Aorta (tissue), 5 donors: ENCODE measurements at regions not wholly inside any gene's neighbourhood (a gene's known extent, or its start where the extent isn't known, plus 50 kb on each side); places are given as distances from the start of the nearest gene placed in this dataset.

Experiments
- ATAC-seq: fragments of 200-7000 bp; cut with Tn5 transposase; one replicate; pipeline ENCODE4 v1.9.1; 2022; ENCODE audit warnings: moderate library complexity; ENCODE audit not compliant: low FRiP score
- DNase-seq, 2 donors: peaks; one replicate each; pipeline ENCODE4 v3.0.0-alpha.2; 2020
- H3K27ac ChIP-seq, 2 donors: one replicate each; pipeline ENCODE4 v1.5.1; 2013; ENCODE audit warnings: low read length in 2 of 2, mild to moderate bottlenecking in 2 of 2, moderate library complexity in 2 of 2, control low read depth in 1 of 2, inconsistent platforms in 1 of 2, low read depth in 1 of 2
- H3K27me3 ChIP-seq, 2 donors: one replicate each; pipeline ENCODE4 v1.6.1; 2013; ENCODE audit warnings: control low read depth in 1 of 2, low read length in 1 of 2, mild to moderate bottlenecking in 1 of 2, moderate library complexity in 1 of 2; ENCODE audit not compliant: insufficient read depth in 2 of 2, control insufficient read depth in 1 of 2
- H3K36me3 ChIP-seq, 2 donors: one replicate each; pipeline ENCODE4 v1.6.1; 2013; ENCODE audit warnings: control low read depth in 1 of 2, low read length in 1 of 2, mild to moderate bottlenecking in 1 of 2; ENCODE audit not compliant: insufficient read depth in 2 of 2, control insufficient read depth in 1 of 2
- H3K4me1 ChIP-seq, 2 donors: one replicate each; pipeline ENCODE4 v1.6.1; 2013; ENCODE audit warnings: low read length in 2 of 2, control low read depth in 1 of 2, mild to moderate bottlenecking in 1 of 2, moderate library complexity in 1 of 2; ENCODE audit not compliant: insufficient read depth in 2 of 2, control insufficient read depth in 1 of 2
- H3K4me3 ChIP-seq, 2 donors: one replicate each; pipeline ENCODE4 v1.5.1; 2013; ENCODE audit warnings: low read length in 2 of 2, control low read depth in 1 of 2, mild to moderate bottlenecking in 1 of 2
- H3K9me3 ChIP-seq: one replicate; pipeline ENCODE4 v1.6.1; 2013; ENCODE audit warnings: mild to moderate bottlenecking, low read length; ENCODE audit not compliant: control insufficient read depth
- WGBS, 2 donors: extraction: QIAGEN DNeasy Blood & Tissue Kit; methylation state at CpG; one replicate each; pipeline ENCODE4 v1.1.7; 2013; 5-methylcytosine and 5-hydroxymethylcytosine counted together
- intact Hi-C, 2 donors: fragments of 100-400 bp; cut with DNase I; formaldehyde crosslinking; loops; one replicate each; pipeline versions ENCODE4 v1.14.2 to v1.15.0; 2022
- donor health status: healthy with polysubstance abuse.
- donor health status: Bipolar disorder and iron deficiency.
- donor health status: DM: no; HTN: no; CAD: no.
- donor health status: DM: no; HTN: no; CAD: no.
- donor health status: DM: yes; HTN: yes; CAD: no.

GRCh38 chr15:37362414-37362813 is 262.1 kb upstream of the MEIS2 start:
- Histone ChIP-seq H3K27me3 (no peaks in the 10 kb centered on the region), H3K9me3 (no peaks in the 10 kb centered on the region), H3K27ac (no peak overlapping the region), H3K4me3 (no peak overlapping the region), H3K4me1 (no peaks in the 10 kb centered on the region), H3K36me3 (no peaks in the 10 kb centered on the region)
- 90 to 93% methylated on average over 3 of the region's 3 CpGs for WGBS, 2 donors
- intact Hi-C loops: no loop called here
- no peak for DNase-seq
- ATAC-seq: no peak

GRCh38 chr15:37368961-37369360 is 268.6 kb upstream of the MEIS2 start:
- Histone ChIP-seq H3K27me3 (no peaks in the 10 kb centered on the region), H3K36me3 (no peaks in the 10 kb centered on the region), H3K9me3 (peaks cover 2% of the 10 kb centered on the region), H3K27ac (no peak overlapping the region), H3K4me1 (no peaks in the 10 kb centered on the region), H3K4me3 (no peak overlapping the region)
- ATAC-seq (no peak), DNase-seq (no peak)
- intact Hi-C loops: no loop called here
- WGBS, 2 donors: 66 to 67% methylated on average over 4 of the region's 4 CpGs

- no peak overlapping the region for H3K27ac ChIP-seq
- DNase-seq (no peak), ATAC-seq (no peak)
- intact Hi-C loops: no loop called here
- no peaks in the 10 kb centered on the region for H3K36me3 ChIP-seq
- WGBS, 2 donors: 55 to 66% methylated on average over 2 of the region's 2 CpGs
- H3K9me3 ChIP-seq: peaks cover 2% of the 10 kb centered on the region
- no peaks in the 10 kb centered on the region for H3K4me1 ChIP-seq
- no peaks in the 10 kb centered on the region for H3K27me3 ChIP-seq
- no peak overlapping the region for H3K4me3 ChIP-seq
Measured at GRCh38 chr15:37370941-37371340, 270.6 kb upstream of the MEIS2 start.

DNA sequence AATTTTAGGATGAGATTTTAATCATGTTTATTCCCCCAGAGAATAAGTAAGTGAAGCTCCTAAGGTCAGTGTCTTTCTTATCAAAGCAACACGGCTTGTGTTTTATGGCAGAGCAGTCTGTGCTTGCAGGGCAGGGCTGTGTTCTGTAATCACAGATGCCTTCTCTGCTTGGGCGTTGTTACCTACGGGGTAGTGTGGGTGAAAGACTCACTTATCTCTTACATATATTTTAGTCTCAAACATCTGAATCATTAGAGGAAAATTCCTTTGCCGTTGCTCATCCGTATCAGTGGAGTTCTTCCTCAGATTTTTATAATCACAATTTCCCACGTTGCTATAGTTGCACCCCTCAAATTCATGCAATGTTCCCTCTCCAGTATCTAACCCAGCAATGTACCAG is 271.7 kb upstream of the MEIS2 start:
- H3K4me1 ChIP-seq: no peaks in the 10 kb centered on the region
- no peak overlapping the region for H3K27ac ChIP-seq

GRCh38 chr15:37375519-37375918 is 275.2 kb upstream of the MEIS2 start:
- no peak overlapping the region for H3K4me3 ChIP-seq
- H3K36me3 ChIP-seq: no peaks in the 10 kb centered on the region
- intact Hi-C loops: no loop called here
- H3K4me1 ChIP-seq: no peaks in the 10 kb centered on the region
- ATAC-seq: no peak
- no peaks in the 10 kb centered on the region for H3K27me3 ChIP-seq
- WGBS, 2 donors: 30 to 34% methylated on average over 3 of the region's 3 CpGs
- DNase-seq: no peak
- H3K27ac ChIP-seq: no peak overlapping the region
- no peaks in the 10 kb centered on the region for H3K9me3 ChIP-seq

More for the DNA sequence above, 271.7 kb upstream of the MEIS2 start:
- no peaks in the 10 kb centered on the region for H3K27me3 ChIP-seq
- no peak for ATAC-seq
- intact Hi-C loops: no loop called here
- peaks cover 2% of the 10 kb centered on the region for H3K9me3 ChIP-seq
- 58 to 68% methylated on average over 6 of the region's 6 CpGs for WGBS, 2 donors
- no peak for DNase-seq
- no peak overlapping the region for H3K4me3 ChIP-seq
- H3K36me3 ChIP-seq: no peaks in the 10 kb centered on the region

- Histone ChIP-seq H3K36me3 (no peaks in the 10 kb centered on the region), H3K27me3 (no peaks in the 10 kb centered on the region), H3K4me1 (no peaks in the 10 kb centered on the region), H3K4me3 (no peak overlapping the region), H3K27ac (no peak overlapping the region), H3K9me3 (no peaks in the 10 kb centered on the region)
- no peak for DNase-seq
- WGBS, 2 donors: 83 to 89% methylated on average over 2 of the region's 2 CpGs
- no peak for ATAC-seq
- intact Hi-C loops: no loop called here
Measured at GRCh38 chr15:37377428-37377827, 277.1 kb upstream of the MEIS2 start.

GRCh38 chr15:37394402-37395099 is 294.2 kb upstream of the MEIS2 start:
- Histone ChIP-seq H3K36me3 (no peaks in the 10 kb centered on the region), H3K27ac (no peak overlapping the region), H3K9me3 (peaks cover 4% of the 10 kb centered on the region), H3K27me3 (no peaks in the 10 kb centered on the region), H3K4me1 (no peaks in the 10 kb centered on the region), H3K4me3 (no peak overlapping the region)
- WGBS, 2 donors: 19 to 22% methylated on average over 3 of the region's 3 CpGs
- no peak for DNase-seq
- no peak for ATAC-seq
- intact Hi-C loops: no loop called here

DNA sequence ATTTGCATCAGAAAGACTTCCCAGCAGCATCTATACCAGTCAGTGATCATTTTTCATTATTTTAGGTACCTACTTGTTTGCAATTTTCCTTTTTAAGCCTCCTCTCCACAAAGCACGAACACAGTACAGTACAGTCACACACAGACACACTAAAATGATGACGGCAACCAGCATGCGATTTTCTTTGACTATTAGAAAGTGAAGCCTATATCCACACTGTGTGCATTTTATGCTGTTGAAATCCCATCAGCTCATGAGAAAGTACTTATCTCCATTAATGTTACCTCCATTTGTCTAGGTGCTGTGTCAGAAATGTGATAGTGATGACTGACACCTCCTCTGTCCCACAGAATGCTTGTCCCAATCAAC is 294.7 kb upstream of the MEIS2 start:
- H3K4me1 ChIP-seq: no peaks in the 10 kb centered on the region
- H3K36me3 ChIP-seq: no peaks in the 10 kb centered on the region
- H3K4me3 ChIP-seq: no peak overlapping the region
- no peaks in the 10 kb centered on the region for H3K27me3 ChIP-seq
- WGBS, 2 donors: 72 to 76% methylated on average over 3 of the region's 3 CpGs
- H3K9me3 ChIP-seq: peaks cover 3% of the 10 kb centered on the region
- no peak overlapping the region for H3K27ac ChIP-seq
- intact Hi-C loops: no loop called here
- ATAC-seq: no peak
- no peak for DNase-seq

GRCh38 chr15:37397266-37398022 is 297.1 kb upstream of the MEIS2 start:
- 73 to 78% methylated on average over 3 of the region's 3 CpGs for WGBS, 2 donors
- no peak for DNase-seq
- no peak for ATAC-seq
- Histone ChIP-seq H3K4me3 (no peak overlapping the region), H3K27me3 (no peaks in the 10 kb centered on the region), H3K27ac (no peak overlapping the region), H3K4me1 (no peaks in the 10 kb centered on the region), H3K36me3 (no peaks in the 10 kb centered on the region), H3K9me3 (no peaks in the 10 kb centered on the region)
- intact Hi-C loops: no loop called here
